HepG2 (cell line): ENCODE measurements at regions not wholly inside any gene's neighbourhood (a gene's known extent, or its start where the extent isn't known, plus 50 kb on each side); places are given as distances from the start of the nearest gene placed in this dataset.

Experiments used
- RNF2 ChIP-seq: fragments of 450-650 bp; conservative IDR thresholded peaks from 2 replicates; pipeline ENCODE4 v1.6.1; 2016; ENCODE audit warnings: low read depth
- SMAD1 ChIP-seq: sonication (generic); formaldehyde crosslinking; IDR thresholded peaks from 2 replicates; pipeline ENCODE4 v1.4.0; 2020; ENCODE audit warnings: missing genetic modification reagents, low read depth, mild to moderate bottlenecking, borderline replicate concordance
- ZMYM4 ChIP-seq: sonication (generic); formaldehyde crosslinking; IDR thresholded peaks from 2 replicates; pipeline ENCODE4 v1.8.1; 2023; ENCODE audit warnings: mild to moderate bottlenecking, missing genetic modification reagents
- ZNF431 ChIP-seq: sonication (generic); formaldehyde crosslinking; IDR thresholded peaks from 2 replicates; pipeline ENCODE4 v1.9.0; 2022; ENCODE audit warnings: missing genetic modification reagents, low read depth, mild to moderate bottlenecking, borderline replicate concordance
- TF ChIP-seq, protein P1 (sequence below): sonication (generic); formaldehyde crosslinking; IDR thresholded peaks from 2 replicates; pipeline ENCODE4 v1.5.0; 2020; ENCODE audit warnings: mild to moderate bottlenecking, missing genetic modification reagents, moderate library complexity
- TF ChIP-seq, protein P2 (sequence below): sonication (generic); formaldehyde crosslinking; IDR thresholded peaks from 2 replicates; pipeline ENCODE4 v1.8.1; 2023; ENCODE audit warnings: missing genetic modification reagents, inconsistent platforms, borderline replicate concordance

DNA sequence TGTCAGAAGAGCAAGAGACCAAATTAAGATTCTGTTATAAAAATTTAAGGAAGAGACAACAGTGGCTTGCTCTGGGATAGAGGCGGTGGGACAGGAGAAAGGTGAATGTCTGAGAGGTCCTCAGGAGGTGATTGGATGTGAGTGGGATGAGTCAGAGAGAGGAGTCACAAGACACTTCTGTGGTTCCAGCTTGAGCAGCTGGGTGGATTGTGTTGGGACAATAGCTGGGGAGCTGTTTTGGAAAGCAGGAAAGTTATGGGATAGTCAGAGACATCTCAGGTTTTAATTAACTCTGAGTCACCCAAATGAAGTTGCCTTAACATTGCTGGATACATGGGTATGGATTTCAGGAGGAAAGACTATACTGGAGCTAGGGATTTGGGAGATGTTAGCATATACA, 218.0 kb upstream of the TRIB2 start:
- TF ChIP-seq, protein P1, sequence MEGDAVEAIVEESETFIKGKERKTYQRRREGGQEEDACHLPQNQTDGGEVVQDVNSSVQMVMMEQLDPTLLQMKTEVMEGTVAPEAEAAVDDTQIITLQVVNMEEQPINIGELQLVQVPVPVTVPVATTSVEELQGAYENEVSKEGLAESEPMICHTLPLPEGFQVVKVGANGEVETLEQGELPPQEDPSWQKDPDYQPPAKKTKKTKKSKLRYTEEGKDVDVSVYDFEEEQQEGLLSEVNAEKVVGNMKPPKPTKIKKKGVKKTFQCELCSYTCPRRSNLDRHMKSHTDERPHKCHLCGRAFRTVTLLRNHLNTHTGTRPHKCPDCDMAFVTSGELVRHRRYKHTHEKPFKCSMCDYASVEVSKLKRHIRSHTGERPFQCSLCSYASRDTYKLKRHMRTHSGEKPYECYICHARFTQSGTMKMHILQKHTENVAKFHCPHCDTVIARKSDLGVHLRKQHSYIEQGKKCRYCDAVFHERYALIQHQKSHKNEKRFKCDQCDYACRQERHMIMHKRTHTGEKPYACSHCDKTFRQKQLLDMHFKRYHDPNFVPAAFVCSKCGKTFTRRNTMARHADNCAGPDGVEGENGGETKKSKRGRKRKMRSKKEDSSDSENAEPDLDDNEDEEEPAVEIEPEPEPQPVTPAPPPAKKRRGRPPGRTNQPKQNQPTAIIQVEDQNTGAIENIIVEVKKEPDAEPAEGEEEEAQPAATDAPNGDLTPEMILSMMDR: no peak
- TF ChIP-seq RNF2 (no peak), ZMYM4 (CRISPR knock-in tag) (no peak), SMAD1 (no peak), ZNF431 (no peak)
- TF ChIP-seq, protein P2, sequence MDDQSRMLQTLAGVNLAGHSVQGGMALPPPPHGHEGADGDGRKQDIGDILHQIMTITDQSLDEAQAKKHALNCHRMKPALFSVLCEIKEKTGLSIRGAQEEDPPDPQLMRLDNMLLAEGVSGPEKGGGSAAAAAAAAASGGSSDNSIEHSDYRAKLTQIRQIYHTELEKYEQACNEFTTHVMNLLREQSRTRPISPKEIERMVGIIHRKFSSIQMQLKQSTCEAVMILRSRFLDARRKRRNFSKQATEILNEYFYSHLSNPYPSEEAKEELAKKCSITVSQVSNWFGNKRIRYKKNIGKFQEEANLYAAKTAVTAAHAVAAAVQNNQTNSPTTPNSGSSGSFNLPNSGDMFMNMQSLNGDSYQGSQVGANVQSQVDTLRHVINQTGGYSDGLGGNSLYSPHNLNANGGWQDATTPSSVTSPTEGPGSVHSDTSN (CRISPR knock-in tag): no peak
